GM19372 (cell line): ENCODE measurements at regions not wholly inside any gene's neighbourhood (a gene's known extent, or its start where the extent isn't known, plus 50 kb on each side); places are given as distances from the start of the nearest gene placed in this dataset.

Experiments
- ATAC-seq: cut with Tn5 transposase; IDR thresholded peaks from one replicate; pipeline ENCODE4 v1.9.1; 2021; ENCODE audit warnings: mild to moderate bottlenecking, low read depth, moderate library complexity; ENCODE audit not compliant: unreplicated experiment

GRCh38 chr12:13602172-13602571, 379.2 kb downstream of the GRIN2B start:
- ATAC-seq: no peak

- ATAC-seq: no peak
Observed at GRCh38 chr12:13599176-13599575, 382.2 kb downstream of the GRIN2B start.

GRCh38 chr12:13597837-13598236, 383.6 kb downstream of the GRIN2B start:
- no peak for ATAC-seq

GRCh38 chr12:13597166-13597565, 384.2 kb downstream of the GRIN2B start:
- no peak for ATAC-seq

GRCh38 chr12:13596714-13597113, 384.7 kb downstream of the GRIN2B start:
- no peak for ATAC-seq

- no peak for ATAC-seq
Observed at GRCh38 chr12:13595536-13596443, 385.6 kb downstream of the GRIN2B start.

GRCh38 chr12:13594731-13595514, 386.5 kb downstream of the GRIN2B start:
- ATAC-seq: no peak

- ATAC-seq: no peak
Observed at GRCh38 chr12:13592063-13592942, 389.1 kb downstream of the GRIN2B start.

- no peak for ATAC-seq
Observed at GRCh38 chr12:13591488-13591887, 389.9 kb downstream of the GRIN2B start.

GRCh38 chr12:13591059-13591458, 390.3 kb downstream of the GRIN2B start:
- ATAC-seq: no peak

- no peak for ATAC-seq
Observed at GRCh38 chr12:13588574-13588973, 392.0 kb downstream of the EMP1 start.

GRCh38 chr12:13587721-13588390, 391.3 kb downstream of the EMP1 start:
- no peak for ATAC-seq

GRCh38 chr12:13586361-13586760, 389.8 kb downstream of the EMP1 start:
- no peak for ATAC-seq

GRCh38 chr12:13584541-13584940, 388.0 kb downstream of the EMP1 start:
- no peak for ATAC-seq

GRCh38 chr12:13583630-13584029, 387.1 kb downstream of the EMP1 start:
- no peak for ATAC-seq

- ATAC-seq: no peak
Observed at GRCh38 chr12:13582421-13582820, 385.9 kb downstream of the EMP1 start.

- ATAC-seq: no peak
Observed at GRCh38 chr12:13581031-13581430, 384.5 kb downstream of the EMP1 start.

GRCh38 chr12:13580206-13580605, 383.7 kb downstream of the EMP1 start:
- ATAC-seq: no peak

GRCh38 chr12:13576935-13577500, 380.5 kb downstream of the EMP1 start:
- ATAC-seq: no peak
